ENCODE measurements at regions not wholly inside any gene's neighbourhood (a gene's known extent, or its start where the extent isn't known, plus 50 kb on each side); places are given as distances from the start of the nearest gene placed in this dataset.

- no TSS peak for BruUV-seq (replicated peaks)
Observed at GRCh38 chr6:98142839-98143238, 691.5 kb upstream of the POU3F2 start.

More at GRCh38 chr6:98142839-98143238, 691.5 kb upstream of the POU3F2 start:
- POLR2A ChIA-PET: no interaction called here
- H3K9ac ChIP-seq (ENCODE audit: control insufficient read depth, insufficient read depth, low read length): no peak overlapping the region
- no peak for DNase-seq (ENCODE audit: low read depth, low spot score)
- CTCF ChIA-PET: no interaction called here
- no peak overlapping the region for H3K4me3 ChIP-seq
- ATAC-seq: no peak
- SMC1A ChIA-PET (ENCODE audit: uncharacterized antibody, unreplicated experiment): no interaction called here
- 14% methylated on average over 6 of the region's 6 CpGs for WGBS (ENCODE audit: insufficient coverage, insufficient replicate concordance, low lambda C conversion rate, missing lambda C conversion rate)
- H3K27ac ChIP-seq (ENCODE audit: control insufficient read depth, insufficient read depth): no peak overlapping the region
- in situ Hi-C loops (cut with MboI) (no loop called here), intact Hi-C loops (cut with micrococcal nuclease; ENCODE audit: unreplicated experiment) (no loop called here)
- H3K79me2 ChIP-seq (ENCODE audit: control insufficient read depth, insufficient read depth, low read length): no peaks in the 10 kb centered on the region
- no peak overlapping the region for H2AFZ ChIP-seq (ENCODE audit: control insufficient read depth, low read depth, low read length)
- RAD21 ChIA-PET (ENCODE audit: unreplicated experiment): no interaction called here
- H3K36me3 ChIP-seq (ENCODE audit: control insufficient read depth in 2 of 2, insufficient read depth in 2 of 2, low read length in 1 of 2): no peaks in the 10 kb centered on the region
- TF ChIP-seq SIX5 (IDR thresholded peaks at IDR 0.05; ENCODE audit: low read depth, low read length, severe bottlenecking): no peak
- TF ChIP-seq MYB (IDR thresholded peaks at IDR 0.05; ENCODE audit: borderline replicate concordance, low read depth, low read length): no peak
- no peak for TF ChIP-seq FOS (IDR thresholded peaks at IDR 0.05; ENCODE audit: borderline replicate concordance, extremely low read depth, insufficient read length)
- TF ChIP-seq SIN3A (IDR thresholded peaks at IDR 0.05; ENCODE audit: low read depth, low read length): no peak
- TF ChIP-seq E4F1 (IDR thresholded peaks at IDR 0.05; ENCODE audit: borderline replicate concordance, partially characterized antibody): no peak
- no peak for TF ChIP-seq NFXL1 (IDR thresholded peaks at IDR 0.05; ENCODE audit: borderline replicate concordance)
- no peak for TF ChIP-seq CEBPB (IDR thresholded peaks at IDR 0.05; ENCODE audit: borderline replicate concordance in 1 of 2, low read depth in 2 of 2, low read length in 2 of 2)
- no peak for TF ChIP-seq WRNIP1 (IDR thresholded peaks at IDR 0.05; ENCODE audit: borderline replicate concordance, low read depth, low read length)
- no peak for TF ChIP-seq MTA3 (IDR thresholded peaks at IDR 0.05; ENCODE audit: borderline replicate concordance, low read length)
- TF ChIP-seq ZNF274 (IDR thresholded peaks at IDR 0.05; ENCODE audit: insufficient read depth, insufficient read length): no peak
- TF ChIP-seq POLR2AphosphoS2 (IDR thresholded peaks at IDR 0.05; ENCODE audit: low read depth, low read length): no peak
- no peak for TF ChIP-seq E2F4 (IDR thresholded peaks at IDR 0.05; ENCODE audit: low read depth, low read length)
- TF ChIP-seq EED (IDR thresholded peaks at IDR 0.05; ENCODE audit: low read depth): no peak
- TF ChIP-seq TCF12 (IDR thresholded peaks at IDR 0.05; ENCODE audit: low read depth, low read length): no peak
- TF ChIP-seq PBX3 (IDR thresholded peaks at IDR 0.05; ENCODE audit: insufficient replicate concordance, low read depth, low read length): no peak
- TF ChIP-seq FOXM1 (IDR thresholded peaks at IDR 0.05; ENCODE audit: low read depth, low read length): no peak
- TF ChIP-seq PKNOX1 (IDR thresholded peaks at IDR 0.05): no peak
- no peak for TF ChIP-seq CBFB (IDR thresholded peaks at IDR 0.05; ENCODE audit: low read depth)
- TF ChIP-seq SMAD5 (IDR thresholded peaks at IDR 0.05; ENCODE audit: low read depth): no peak
- TF ChIP-seq JUND (IDR thresholded peaks at IDR 0.05; ENCODE audit: low read depth, low read length): no peak
- H3K4me1 ChIP-seq (ENCODE audit: control insufficient read depth, insufficient read depth, low read length): no peaks in the 10 kb centered on the region
- H3K9me3 ChIP-seq (replicated peaks; ENCODE audit: control insufficient read depth, insufficient read depth, low read length): no peaks in the 10 kb centered on the region; the same call in 2 of the 3 replicates
- H3K4me2 ChIP-seq (ENCODE audit: control insufficient read depth, insufficient read depth): no peak overlapping the region
- H3K27me3 ChIP-seq (replicated peaks in 1 of 2; ENCODE audit: control insufficient read depth in 2 of 2, insufficient read depth in 2 of 2, low read length in 1 of 2): no peaks in the 10 kb centered on the region
- H4K20me1 ChIP-seq (ENCODE audit: control insufficient read depth, insufficient read depth): no peaks in the 10 kb centered on the region
- no peak for FAIRE-seq

All from GM12878 (cell line).